HuH-7.5 (cell line): ENCODE measurements at regions not wholly inside any gene's neighbourhood (a gene's known extent, or its start where the extent isn't known, plus 50 kb on each side); places are given as distances from the start of the nearest gene placed in this dataset.
"Not testable (repeated sequence)": the region's sequence is repeated elsewhere in the genome, so short reads cannot be mapped to it uniquely, and the experiment has no call there.

Experiments
- DNase-seq: peaks from one replicate; pipeline ENCODE4 v3.0.0; 2011; ENCODE audit warnings: low spot score

DNA sequence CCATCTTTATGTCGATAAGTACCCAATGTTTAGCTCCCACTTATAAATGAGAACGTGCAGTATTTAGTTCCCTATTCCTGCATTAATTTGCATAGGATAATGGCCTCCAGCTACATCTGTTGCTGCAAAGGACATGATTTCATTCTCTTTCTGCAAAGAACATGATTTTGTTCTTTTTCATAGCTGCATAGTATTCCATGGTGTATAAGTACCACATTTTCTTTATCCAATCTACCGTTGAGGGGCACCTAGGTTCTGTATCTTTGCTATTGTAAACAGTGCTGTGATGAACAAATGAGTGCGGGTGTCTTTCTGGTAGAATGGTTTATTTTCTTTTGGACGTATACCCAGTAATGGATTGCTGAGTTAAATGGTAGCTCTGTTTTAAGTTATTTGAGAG is 63.0 kb downstream of the HLX start:
- no peak for DNase-seq

DNA sequence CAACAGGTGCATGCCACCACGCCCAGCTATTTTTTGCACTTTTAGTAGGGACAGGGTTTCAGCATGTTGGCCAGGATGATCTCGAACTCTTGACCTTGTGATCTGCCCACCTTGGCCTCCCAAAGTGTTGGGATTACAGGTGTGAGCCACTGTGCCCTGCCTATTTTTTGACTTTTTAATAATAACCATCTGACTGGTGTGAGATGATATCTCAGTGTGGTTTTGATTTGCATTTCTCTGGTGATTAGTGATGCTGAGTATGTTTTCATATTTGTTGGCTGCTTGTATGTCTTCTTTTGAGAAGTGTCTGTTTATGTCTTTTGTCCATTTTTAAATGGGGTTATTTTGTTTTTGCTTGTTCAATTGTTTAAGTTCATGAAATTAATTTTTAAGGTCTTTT is 63.7 kb downstream of the HLX start:
- DNase-seq = not testable (repeated sequence)

DNA sequence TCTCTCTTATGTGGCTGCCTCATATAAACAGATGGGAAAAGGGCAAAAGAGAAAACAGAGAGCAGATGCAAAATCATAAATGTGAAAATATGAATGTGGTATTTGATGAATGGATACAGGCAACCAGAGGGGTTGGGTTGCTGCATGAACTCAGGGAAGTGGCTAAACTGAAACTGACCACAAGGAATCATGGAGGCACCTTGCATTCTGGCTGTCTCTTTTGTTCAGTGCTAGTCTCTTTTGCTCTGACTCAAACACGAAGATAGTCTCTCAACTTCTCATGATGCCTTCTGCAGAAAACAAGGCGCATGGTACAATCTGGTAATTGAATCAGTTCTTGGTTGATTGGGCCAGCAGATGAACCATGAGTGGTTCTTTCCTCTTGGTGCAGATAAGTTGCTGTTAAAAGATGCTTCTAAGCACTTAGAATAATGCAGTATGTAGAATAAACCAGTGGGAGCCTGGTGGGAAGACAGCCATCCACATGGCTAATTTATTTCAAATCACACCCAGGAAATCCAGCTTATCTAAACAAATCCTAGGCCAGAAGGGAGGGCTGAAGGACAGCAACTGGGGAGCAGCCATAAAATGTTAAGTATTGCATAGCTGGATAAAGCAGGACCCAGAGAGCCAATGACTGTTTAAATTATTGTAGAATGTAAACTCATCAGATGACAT is 64.2 kb downstream of the HLX start:
- DNase-seq = no peak

DNA sequence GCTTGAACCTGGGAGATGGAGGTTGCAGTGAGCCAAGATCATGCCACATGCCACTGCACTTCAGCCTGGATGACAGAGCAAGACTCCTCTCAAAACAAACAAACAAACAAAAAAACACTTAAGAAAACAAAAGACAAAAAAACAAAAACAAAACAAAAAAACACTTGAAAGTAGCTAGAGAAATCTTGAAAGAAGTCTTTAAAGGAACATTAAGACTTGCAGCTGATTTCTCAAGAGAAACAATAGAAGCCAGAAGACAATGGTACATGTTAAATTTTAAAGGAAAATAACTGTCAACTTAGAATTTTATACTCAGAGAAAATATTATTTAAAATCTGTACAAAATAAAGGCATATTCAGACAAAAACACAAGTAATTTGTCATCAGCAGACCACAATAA is 71.3 kb downstream of the HLX start:
- DNase-seq = no peak

DNA sequence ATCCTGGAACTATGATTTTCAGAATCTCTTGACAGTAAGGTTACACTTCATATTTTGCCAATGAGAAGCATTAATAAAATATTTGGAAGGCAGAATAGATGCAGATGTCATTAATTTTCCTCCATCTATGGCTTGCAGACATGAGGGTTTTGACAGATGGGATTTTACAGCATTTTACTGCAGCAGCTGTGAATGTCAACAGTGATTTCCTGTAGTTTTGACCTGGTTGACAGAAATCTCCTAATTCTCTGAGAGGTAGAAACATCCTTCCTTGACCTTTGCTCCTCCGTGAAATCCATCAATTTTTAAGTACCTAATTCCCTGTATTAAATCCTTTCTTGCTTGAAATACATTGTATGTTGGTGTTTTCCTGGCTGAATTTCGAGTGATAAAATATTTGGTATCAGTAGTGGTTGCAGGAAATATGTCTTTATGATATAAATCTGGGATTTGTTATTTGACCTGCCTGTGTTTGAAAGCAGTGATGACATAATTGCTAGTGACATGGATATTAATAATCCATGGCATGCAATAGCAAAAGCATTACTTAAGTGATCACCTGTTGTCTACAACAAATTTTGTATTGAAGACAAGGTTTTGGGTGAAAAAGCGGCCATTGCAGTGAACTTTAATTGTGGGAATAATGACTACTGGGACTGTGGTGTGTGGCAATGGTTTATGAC is 73.9 kb downstream of the HLX start:
- DNase-seq = no peak

DNA sequence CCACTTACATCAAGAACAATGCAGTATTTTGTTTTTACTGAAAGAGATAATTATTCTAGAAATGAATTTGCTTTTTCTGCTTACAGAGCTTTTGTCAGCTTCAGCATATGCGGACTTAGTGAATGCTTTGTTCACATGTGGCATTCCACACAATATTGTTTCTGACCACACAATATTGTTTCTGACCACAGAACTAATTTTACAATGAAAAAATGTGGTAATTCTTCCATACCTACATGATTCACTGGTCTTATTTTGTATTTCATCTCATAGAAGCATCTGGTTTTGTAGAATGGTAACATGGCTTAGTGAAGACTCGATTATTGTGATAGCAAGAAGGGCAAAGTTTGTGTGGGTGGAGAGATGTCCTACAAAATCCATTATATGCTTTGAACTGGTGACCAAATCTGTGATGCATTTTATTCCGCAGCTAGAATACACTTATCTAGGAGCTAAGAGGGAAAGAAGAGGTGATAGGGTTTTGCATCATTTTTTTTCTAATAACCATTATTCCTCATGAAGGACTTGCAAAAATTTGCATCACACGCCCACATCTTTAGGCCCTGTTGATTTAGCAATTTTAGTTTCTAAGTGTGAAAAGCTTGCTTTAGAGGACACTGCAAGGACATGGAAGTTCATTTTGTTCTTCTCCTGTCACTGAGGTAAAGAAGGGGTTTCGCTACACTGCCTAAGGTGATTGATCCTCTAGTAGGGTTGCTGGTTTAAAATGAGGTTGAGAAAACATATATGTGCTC is 75.3 kb downstream of the HLX start:
- no peak for DNase-seq

DNA sequence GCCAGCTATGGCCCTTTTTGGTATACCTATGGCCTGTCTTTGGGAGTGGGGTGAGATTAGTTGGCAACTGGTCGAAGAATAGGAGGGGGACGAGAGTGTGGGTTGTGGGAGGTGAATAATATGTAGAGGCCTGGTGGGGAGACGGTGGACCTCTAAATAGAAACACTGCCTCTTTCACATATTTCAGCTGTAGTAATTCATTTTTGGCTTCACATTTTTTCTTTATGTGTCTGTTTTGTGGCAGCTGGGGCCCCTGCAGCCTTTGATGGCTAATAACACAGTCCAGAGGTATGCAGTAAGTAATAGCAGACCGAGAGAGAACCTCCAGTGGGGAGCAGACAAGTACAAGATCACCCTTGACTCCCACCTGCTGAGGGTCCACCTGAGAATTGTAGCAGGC is 75.9 kb downstream of the HLX start:
- no peak for DNase-seq

DNA sequence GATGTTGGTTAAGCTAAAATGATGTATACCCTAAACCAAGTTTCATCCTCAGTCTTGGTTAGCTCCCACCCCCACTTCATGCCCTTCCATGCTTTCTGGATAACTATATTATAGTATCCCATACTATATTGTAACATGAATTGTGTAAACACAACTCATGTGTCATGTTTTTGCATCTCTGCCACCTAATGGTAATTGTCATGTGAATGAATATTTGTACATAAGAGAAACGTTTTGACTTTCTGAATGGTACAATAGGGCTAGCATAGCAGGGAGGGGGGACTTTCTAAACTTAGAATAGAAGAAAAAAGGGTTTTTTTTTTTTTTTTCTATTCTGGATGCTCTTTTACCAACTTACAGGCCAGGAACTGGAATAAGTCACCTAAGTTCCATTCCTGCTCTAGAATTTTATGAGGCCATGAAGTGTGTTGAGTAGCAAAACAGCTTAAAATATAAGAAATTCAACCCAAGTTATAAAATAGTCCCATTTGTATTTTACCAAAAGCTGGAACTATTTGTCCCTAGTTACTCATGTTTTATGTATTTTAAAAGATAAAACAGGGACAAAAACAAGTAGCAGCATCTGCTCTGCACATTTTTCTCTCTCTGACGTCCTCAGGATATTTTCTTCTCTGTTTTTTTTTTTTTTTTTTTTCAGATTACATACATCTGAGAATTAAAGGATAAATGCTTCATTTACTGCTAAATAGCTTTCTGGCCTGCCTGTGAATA is 77.4 kb downstream of the HLX start:
- DNase-seq = no peak

DNA sequence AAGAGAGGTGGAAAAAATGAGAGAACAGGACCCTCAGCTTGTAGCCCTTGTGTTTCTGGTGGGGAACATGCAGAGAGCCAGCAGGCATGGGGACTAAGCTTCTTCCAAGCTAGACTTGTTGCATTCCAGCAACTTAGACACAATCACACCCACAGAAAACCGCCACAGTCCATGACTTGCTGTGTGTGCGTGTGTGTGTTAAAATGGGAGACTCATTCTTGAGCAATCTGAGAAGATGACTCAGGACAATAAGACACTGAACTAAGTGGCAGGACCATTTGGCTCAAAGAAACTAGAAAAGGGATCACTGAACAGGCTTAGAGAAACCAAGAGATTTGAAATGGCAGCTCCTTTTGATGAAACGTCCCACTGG is 78.0 kb downstream of the HLX start:
- no peak for DNase-seq

DNA sequence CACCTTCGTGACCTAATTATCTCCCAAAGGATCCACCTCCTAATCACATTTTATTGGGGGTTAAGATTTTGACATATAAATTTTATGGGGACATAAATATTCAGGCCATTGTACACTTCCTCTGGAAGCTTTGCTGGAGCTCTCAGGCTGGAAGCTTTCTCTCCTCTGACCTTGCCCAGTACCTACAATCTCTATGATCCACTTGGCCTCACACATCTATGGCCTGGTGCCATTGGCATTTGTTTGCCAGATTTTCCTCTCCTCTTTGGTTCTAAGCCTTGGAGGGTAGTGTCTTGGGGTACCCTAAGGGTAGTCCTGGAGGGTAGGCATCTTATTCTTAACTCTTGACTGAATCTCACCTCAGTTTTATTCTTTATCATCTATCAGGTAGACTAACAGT is 79.0 kb downstream of the HLX start:
- DNase-seq = no peak

DNA sequence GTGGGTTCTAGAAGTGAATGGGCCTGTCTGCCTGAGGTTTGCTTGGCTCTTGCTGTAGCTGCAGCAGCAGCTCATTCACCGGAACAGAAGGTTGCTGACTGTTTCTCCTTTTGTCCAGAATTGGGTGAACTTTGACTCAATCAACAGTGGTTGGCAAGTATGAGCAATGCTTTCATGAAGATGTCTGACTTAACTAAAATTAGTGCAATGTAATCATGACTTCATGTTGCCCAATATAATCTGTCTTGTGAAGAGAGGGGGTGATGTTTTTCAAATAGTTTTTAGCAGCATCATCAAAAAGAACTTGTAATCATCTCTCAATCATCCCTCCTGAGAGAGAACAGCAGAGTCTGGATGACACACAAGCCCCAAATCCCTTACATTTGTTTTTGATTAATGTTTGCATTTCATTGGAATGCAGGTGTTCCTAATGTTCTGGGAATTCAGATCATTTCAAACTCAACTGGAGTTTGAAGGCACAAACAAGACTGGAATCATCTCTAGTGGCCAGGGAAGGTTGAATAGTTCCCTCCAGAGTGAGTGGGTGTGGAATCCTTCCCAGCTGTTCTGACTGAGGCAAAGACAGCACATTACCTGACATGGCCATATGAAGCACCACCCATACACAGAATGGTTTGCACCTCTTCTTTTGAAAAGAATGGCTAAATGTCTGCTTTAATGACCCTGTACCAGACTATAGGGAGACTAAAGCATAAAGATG is 82.9 kb downstream of the HLX start:
- no peak for DNase-seq

DNA sequence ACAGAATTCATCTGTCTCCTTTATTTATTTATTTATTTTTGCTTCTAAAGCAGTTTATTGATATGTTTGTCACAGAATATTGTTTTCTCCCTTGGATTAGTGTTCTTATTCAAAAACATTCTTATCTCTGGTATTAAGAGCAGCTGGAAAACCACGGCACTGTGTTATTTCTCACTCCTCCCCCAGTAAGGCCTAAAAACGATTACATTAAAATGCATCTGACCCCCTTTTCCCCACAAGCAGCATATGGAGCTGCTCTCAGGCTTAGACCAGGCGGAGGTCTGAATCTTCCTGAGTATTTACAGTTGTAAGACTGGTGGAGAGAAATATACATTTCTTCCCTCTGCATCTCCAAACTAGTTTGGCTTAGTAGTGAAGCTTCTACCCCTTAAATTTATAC is 86.8 kb downstream of the HLX start:
- DNase-seq = no peak

DNA sequence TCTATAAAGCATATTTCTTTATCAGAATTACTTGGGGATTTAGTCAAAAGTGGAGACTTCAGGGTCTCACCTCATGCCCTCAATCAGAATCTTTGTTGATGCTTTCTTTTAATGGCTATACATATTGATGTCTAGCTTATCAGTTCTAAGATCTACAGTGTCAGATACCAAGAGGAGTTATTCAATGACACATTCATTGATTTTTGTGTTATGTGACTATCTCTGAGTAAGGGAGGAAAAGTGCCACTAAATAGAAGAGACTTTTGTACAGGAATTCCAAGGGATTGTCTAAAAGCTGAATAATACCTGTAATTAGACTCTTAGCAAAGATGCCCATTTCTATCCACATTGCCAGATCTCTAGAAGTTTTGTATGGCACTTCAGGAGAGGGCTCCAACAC is 87.2 kb downstream of the HLX start:
- no peak for DNase-seq

DNA sequence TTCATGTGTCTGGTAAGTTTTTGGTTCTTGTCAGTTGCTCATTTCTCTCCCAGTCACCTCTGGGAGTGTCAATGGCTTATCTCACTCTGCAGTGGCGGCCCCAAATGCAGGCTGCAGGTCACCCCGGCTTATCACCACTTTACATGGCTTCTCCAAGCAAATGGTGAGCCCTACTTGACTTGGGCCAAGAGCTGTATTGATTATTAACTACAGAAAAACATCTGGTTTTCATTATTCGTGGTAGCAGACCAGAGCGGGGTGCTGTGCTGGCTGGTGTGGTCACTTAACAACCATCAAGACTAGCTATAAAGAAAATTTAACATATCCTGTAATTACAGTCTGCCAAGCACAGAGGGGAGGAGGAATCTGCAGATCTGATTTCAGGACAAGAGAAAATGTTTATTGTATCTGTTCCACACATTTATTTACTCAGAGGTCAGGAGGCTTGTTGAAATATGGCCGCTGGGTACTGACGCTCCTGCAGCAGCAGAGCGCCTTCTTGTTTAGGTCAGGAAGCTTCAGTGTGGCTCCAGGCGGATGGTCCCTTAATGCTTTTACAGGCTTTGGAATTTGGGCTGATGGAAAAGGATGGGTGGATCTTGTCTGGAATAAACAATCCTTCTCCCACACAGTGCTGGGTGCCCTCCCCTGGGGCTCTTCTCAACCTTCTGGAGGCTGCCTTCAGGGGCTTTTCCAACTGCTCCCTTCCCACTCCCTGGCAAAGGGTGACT is 87.8 kb downstream of the HLX start:
- DNase-seq = no peak

DNA sequence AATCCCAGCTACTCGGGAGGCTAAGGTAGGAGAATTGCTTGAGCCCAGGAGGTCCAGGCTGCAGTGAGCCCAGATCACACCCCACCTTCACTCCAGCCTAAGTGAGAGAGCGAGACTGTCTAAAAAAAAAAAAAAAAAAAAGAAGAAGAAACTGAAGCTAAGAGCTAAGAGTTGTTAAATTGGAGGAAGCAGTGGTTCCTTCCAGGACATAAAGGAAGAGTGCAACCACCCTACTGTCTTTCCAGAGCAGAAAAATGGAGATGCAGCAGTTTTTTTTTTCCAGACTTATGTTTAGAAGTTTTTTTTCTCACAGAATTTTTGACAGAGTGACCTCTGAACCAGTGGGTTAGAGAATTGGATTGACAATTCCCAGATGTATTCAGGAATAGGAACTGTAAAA is 88.7 kb downstream of the HLX start:
- DNase-seq = no peak

DNA sequence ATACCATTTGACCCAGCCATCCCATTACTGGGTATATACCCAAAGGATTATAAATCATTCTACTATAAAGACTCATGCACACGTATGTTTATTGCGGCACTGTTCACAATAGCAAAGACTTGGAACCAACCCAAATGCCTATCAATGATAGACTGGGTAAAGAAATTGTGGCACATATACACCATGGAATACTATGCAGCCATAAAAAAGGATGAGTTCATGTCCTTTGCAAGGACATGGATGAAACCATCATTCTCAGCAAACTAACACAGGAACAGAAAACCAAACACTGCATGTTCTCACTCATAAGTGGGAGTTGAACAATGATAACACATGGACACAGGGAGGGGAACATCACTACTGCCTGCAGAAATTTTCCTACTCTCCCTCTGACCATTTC is 90.0 kb downstream of the HLX start:
- not testable (repeated sequence) for DNase-seq

DNA sequence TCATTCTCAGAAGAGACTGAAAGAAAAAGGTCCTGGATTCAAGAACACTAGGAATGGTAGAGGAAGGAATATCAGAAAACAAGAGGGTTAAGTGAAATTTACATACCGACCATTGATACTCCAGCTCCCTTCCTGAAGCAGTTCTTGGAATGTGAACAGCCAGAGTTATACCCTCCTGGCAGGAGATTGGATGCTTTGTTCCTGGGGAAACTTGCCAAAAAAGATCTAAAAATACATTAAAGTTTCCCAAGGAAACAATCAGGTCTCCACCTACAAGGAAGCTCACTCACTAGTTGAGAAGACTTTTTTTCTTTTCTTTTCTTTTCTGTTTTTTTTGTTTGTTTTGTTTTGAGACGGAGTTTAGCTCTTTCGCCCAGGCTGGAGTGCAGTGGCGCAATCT is 91.1 kb downstream of the HLX start:
- DNase-seq = no peak

DNA sequence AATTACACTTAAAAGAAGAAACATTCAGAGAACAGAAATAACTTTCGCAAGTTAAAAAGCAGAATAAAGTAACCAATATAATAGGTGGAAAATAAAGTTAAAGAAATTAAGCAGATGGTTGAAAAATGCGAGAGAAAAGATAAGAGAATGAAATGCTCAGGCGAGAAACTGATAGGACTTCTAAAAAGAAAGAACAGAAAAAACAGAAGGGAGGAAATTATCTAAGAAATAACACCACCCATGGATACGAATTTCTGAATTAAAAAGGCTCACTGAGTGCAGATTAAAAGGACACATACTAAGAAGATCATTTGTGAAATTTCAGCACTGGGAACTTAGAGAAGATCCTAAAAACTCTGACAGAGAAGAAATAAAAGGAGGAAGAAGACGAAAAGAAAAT is 92.0 kb downstream of the HLX start:
- no peak for DNase-seq

DNA sequence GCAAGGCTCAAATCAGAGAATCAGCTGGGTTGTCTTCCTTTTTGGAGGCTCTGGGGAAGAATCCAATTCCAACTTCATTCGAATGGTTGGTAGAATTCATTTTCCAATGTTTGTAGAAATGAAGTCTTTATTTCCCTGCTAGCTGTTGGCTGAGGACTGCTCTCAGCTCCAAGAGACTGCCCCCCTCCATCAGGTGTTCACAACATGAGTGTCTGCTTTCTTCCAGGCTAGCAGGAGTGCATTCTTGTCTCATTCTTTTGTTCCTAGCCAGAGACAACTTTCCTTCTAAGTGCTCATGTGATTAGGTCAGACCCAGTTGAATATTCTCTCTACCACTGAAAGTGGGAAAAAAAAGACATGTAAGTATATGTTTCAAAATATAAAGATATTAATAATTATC is 95.2 kb downstream of the HLX start:
- DNase-seq = no peak

DNA sequence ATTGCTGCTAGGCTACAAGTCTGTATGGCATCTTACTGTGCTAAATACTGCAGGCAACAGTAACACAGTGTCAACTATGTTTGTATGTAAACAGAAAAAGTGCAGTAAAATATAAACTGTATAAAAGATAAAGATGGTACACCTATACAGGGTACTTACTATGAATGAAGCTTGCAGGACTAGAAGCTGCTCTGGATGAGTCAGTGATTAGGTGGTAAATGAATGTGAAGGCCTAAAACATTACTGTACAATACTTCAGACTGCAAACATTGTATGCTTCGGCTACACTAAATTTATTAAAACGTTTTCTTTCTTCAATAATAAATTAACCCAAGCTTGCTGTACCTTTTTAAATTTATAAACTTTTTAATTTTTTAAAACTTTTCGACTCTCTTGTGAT is 97.1 kb downstream of the HLX start:
- DNase-seq = no peak

DNA sequence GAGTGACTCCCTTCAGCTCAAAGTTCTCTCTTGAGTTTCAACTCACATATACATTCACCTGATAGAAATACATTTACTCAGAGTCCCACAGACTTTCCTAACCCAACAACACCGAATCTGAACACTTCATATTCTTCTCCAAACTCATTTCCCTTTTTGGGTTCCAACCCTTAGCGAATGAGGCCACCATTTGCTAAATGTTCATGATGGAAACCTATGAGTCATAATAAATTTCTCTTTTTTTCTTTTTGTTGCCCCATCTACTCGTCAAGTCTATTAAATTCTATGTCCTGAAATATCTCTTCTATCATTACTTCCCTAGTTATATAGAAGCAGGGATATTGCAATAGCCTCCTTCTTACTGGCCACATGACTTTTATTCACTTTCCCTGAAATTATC is 100.1 kb downstream of the HLX start:
- no peak for DNase-seq

DNA sequence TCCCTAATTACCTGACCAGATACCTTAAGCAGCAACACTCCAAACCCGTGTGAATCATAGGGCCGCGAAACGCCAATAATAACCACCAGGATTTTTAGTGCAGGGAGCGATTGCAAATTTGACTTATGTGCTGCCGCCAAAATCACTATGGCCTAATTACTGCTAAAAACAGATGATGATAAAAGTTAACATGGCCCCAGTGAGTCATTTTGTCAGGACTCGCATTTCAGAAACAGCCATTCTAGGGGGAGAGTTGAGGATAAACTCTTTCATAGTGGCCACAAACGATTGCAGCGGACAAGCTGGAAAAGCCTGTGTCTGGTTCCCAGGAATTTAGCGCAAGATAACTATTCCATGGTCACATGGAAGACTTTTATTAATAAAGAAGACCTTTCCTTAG is 103.4 kb downstream of the HLX start:
- no peak for DNase-seq
